Esophagus (tissue), 2 donors: ENCODE measurements at regions not wholly inside any gene's neighbourhood (a gene's known extent, or its start where the extent isn't known, plus 50 kb on each side); places are given as distances from the start of the nearest gene placed in this dataset.

Experiments used
- H3K27ac ChIP-seq, 2 donors: one replicate each; pipeline ENCODE4 v1.5.1; 2013; ENCODE audit warnings: low read depth in 2 of 2, mild to moderate bottlenecking in 2 of 2, inconsistent platforms in 1 of 2, low read length in 1 of 2, moderate library complexity in 1 of 2
- H3K27me3 ChIP-seq, 2 donors: one replicate each; pipeline ENCODE4 v1.6.1; 2013; ENCODE audit warnings: low read length in 2 of 2, control low read depth in 1 of 2, mild to moderate bottlenecking in 1 of 2; ENCODE audit not compliant: insufficient read depth in 2 of 2, control insufficient read depth in 1 of 2
- H3K36me3 ChIP-seq, 2 donors: one replicate each; pipeline ENCODE4 v1.6.1; 2013; ENCODE audit warnings: low read length in 1 of 2; ENCODE audit not compliant: control insufficient read depth in 2 of 2, insufficient read depth in 2 of 2
- H3K4me1 ChIP-seq, 2 donors: one replicate each; pipeline ENCODE4 v1.6.1; 2013; ENCODE audit warnings: low read length in 1 of 2; ENCODE audit not compliant: control insufficient read depth in 2 of 2, insufficient read depth in 2 of 2
- H3K4me3 ChIP-seq, 2 donors: one replicate each; pipeline ENCODE4 v1.5.1; 2013; ENCODE audit warnings: low read length in 2 of 2, mild to moderate bottlenecking in 2 of 2, low read depth in 1 of 2, moderate library complexity in 1 of 2
- H3K9me3 ChIP-seq, 2 donors: one replicate each; pipeline ENCODE4 v1.6.1; 2013; ENCODE audit warnings: mild to moderate bottlenecking in 2 of 2, low read depth in 1 of 2, low read length in 1 of 2, moderate library complexity in 1 of 2; ENCODE audit not compliant: control insufficient read depth in 2 of 2, insufficient read depth in 1 of 2
- WGBS, 2 donors: extraction: QIAGEN DNeasy Blood & Tissue Kit; methylation state at CpG; one replicate each; pipeline ENCODE4 v1.1.7; 2013; 5-methylcytosine and 5-hydroxymethylcytosine counted together
- donor health status: healthy with polysubstance abuse.
- donor health status: Bipolar disorder and iron deficiency.

GRCh38 chr4:19615086-19615689, 636.5 kb upstream of the SLIT2 start:
- H3K36me3 ChIP-seq = no peaks in the 10 kb centered on the region
- peaks cover 0 to 6% of the 10 kb centered on the region in 2 donors for H3K9me3 ChIP-seq
- WGBS, 2 donors = 91 to 94% methylated on average over 5 of the region's 5 CpGs

DNA sequence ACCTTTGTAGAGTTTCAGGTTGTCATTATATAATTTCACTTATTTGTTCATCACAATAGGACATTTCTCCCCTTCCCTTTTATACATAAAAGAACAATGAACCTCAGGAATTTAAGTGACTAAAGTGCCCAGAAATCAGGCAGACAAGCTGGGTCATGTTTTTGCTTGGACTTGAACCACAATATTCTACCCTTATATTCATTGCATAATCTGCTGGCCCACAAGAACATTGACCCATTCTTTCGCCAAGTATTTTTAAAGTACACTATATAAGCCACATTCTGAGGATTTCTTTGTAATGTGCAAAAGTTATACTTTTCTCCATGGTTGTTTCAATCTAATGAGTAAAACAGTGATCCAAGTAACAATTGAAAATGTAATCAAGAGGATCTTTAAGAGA, 637.5 kb upstream of the SLIT2 start:
- WGBS, 2 donors = 80 to 83% methylated on average over 1 of the region's 1 CpG
- Histone ChIP-seq H3K9me3 (peaks cover 0 to 6% of the 10 kb centered on the region in 2 donors), H3K27ac (no peak overlapping the region), H3K4me1 (no peaks in the 10 kb centered on the region), H3K36me3 (no peaks in the 10 kb centered on the region), H3K27me3 (no peaks in the 10 kb centered on the region), H3K4me3 (no peak overlapping the region)

More at GRCh38 chr4:19615086-19615689, 636.5 kb upstream of the SLIT2 start:
- H3K4me3 ChIP-seq = no peak overlapping the region
- no peaks in the 10 kb centered on the region for H3K27me3 ChIP-seq
- no peaks in the 10 kb centered on the region for H3K4me1 ChIP-seq
- H3K27ac ChIP-seq = no peak overlapping the region

- Histone ChIP-seq H3K9me3 (no peaks in the 10 kb centered on the region), H3K4me1 (no peaks in the 10 kb centered on the region), H3K27ac (no peak overlapping the region), H3K27me3 (no peaks in the 10 kb centered on the region), H3K36me3 (no peaks in the 10 kb centered on the region), H3K4me3 (no peak overlapping the region)
- WGBS, 2 donors = 52 to 54% methylated on average over 2 of the region's 2 CpGs
These were observed 655.4 kb upstream of the SLIT2 start for GRCh38 chr4:19596342-19596741.

GRCh38 chr4:19592391-19592790, 659.3 kb upstream of the SLIT2 start:
- Histone ChIP-seq H3K9me3 (no peaks in the 10 kb centered on the region), H3K4me1 (no peaks in the 10 kb centered on the region), H3K36me3 (no peaks in the 10 kb centered on the region), H3K4me3 (no peak overlapping the region), H3K27ac (no peak overlapping the region), H3K27me3 (no peaks in the 10 kb centered on the region)
- WGBS, 2 donors = 86 to 90% methylated on average over 3 of the region's 3 CpGs

- no peaks in the 10 kb centered on the region for H3K4me1 ChIP-seq
- no peak overlapping the region for H3K27ac ChIP-seq
- 64 to 66% methylated on average over 4 of the region's 4 CpGs for WGBS, 2 donors
- H3K4me3 ChIP-seq = no peak overlapping the region
- H3K27me3 ChIP-seq = no peaks in the 10 kb centered on the region
- no peaks in the 10 kb centered on the region for H3K36me3 ChIP-seq
- no peaks in the 10 kb centered on the region for H3K9me3 ChIP-seq
These were observed 667.7 kb upstream of the SLIT2 start for GRCh38 chr4:19583827-19584569.

DNA sequence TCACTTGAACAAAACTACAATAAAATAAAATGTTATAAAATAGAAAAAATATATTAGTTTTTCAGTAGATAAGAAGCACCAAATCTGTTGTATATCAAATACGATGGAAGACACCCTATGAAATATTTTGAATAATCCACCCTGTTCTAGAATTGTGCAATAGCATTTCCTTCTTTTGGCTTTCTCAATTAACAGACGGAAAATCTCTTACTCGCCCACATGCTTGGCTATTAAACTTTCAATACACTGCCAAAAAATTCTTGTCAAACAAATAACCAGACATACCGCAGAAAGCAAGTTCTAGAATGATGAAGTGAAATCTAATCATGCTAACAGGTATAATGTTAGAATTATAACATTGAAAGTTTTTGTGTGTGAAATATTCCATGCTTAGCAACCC, 671.6 kb upstream of the SLIT2 start:
- no peaks in the 10 kb centered on the region for H3K36me3 ChIP-seq
- H3K4me1 ChIP-seq = no peaks in the 10 kb centered on the region
- no peaks in the 10 kb centered on the region for H3K27me3 ChIP-seq
- 22 to 31% methylated on average over 4 of the region's 4 CpGs for WGBS, 2 donors
- H3K4me3 ChIP-seq = no peak overlapping the region
- H3K9me3 ChIP-seq = no peaks in the 10 kb centered on the region
- no peak overlapping the region for H3K27ac ChIP-seq

- Histone ChIP-seq H3K9me3 (no peaks in the 10 kb centered on the region), H3K4me1 (no peaks in the 10 kb centered on the region), H3K4me3 (no peak overlapping the region), H3K36me3 (no peaks in the 10 kb centered on the region), H3K27ac (no peak overlapping the region), H3K27me3 (no peaks in the 10 kb centered on the region)
- 46 to 56% methylated on average over 3 of the region's 3 CpGs for WGBS, 2 donors
These were observed 672.1 kb upstream of the SLIT2 start for GRCh38 chr4:19579608-19580007.

- no peaks in the 10 kb centered on the region for H3K27me3 ChIP-seq
- no peak overlapping the region for H3K4me3 ChIP-seq
- H3K4me1 ChIP-seq = no peaks in the 10 kb centered on the region
- no peak overlapping the region for H3K27ac ChIP-seq
- no peaks in the 10 kb centered on the region for H3K9me3 ChIP-seq
- 39 to 63% methylated on average over 1 of the region's 1 CpG for WGBS, 2 donors
- H3K36me3 ChIP-seq = no peaks in the 10 kb centered on the region
These were observed 674.6 kb upstream of the SLIT2 start for GRCh38 chr4:19577097-19577496.

GRCh38 chr4:19575924-19576323, 675.8 kb upstream of the SLIT2 start:
- no peaks in the 10 kb centered on the region for H3K27me3 ChIP-seq
- WGBS, 2 donors = 76 to 80% methylated on average over 5 of the region's 5 CpGs
- H3K9me3 ChIP-seq = no peaks in the 10 kb centered on the region
- no peaks in the 10 kb centered on the region for H3K36me3 ChIP-seq
- H3K4me1 ChIP-seq = no peaks in the 10 kb centered on the region
- no peak overlapping the region for H3K4me3 ChIP-seq
- no peak overlapping the region for H3K27ac ChIP-seq

DNA sequence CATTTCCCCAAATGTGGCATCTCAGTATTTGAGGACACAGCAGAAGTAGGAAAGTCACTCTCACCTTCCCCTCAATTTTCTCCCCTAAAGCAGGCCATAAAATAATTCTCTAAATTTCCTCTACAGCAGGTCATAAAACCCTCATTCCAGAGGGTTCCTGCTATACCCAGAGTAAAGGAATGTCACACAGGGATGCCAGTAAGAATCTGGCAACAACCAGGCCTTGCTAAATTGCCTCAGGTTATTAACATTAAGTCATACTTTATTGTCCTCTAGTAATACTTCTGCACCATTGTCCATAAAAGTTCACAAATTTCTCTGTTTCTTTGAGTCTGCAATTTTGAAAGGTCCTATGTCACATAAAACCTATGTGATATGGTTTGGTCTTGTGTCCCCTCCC, 685.7 kb upstream of the SLIT2 start:
- H3K4me3 ChIP-seq = no peak overlapping the region
- H3K4me1 ChIP-seq = no peaks in the 10 kb centered on the region
- no peaks in the 10 kb centered on the region for H3K9me3 ChIP-seq
- no peak overlapping the region for H3K27ac ChIP-seq
- H3K27me3 ChIP-seq = no peaks in the 10 kb centered on the region
- no peaks in the 10 kb centered on the region for H3K36me3 ChIP-seq
